ENCODE measurements at regions not wholly inside any gene's neighbourhood (a gene's known extent, or its start where the extent isn't known, plus 50 kb on each side); places are given as distances from the start of the nearest gene placed in this dataset.

DNA sequence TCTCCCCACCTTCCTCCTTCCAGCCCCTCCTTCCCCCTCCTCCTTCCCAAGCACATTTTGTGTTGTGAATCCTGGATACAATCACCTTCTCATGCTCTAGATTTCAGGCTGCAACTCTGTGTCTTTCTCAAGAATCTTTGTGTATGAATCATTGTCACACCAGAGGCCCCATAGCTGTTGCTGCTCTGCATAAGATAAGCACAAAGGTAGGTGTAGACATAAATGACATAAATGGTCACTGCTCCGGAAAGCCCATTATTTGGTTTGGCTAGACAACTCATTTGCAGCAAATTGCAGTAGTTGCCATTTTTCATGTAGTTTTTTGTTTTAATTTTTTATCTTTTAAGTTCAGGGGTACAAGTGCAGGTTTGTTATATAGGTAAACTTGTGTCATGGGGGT is 216.3 kb upstream of the NRP1 start:
- Histone ChIP-seq H3K4me2 (ENCODE audit: low read length) (no peak overlapping the region), H3K27ac (ENCODE audit: low read depth, low read length, poor library complexity, severe bottlenecking) (no peak overlapping the region), H3K9me2 (ENCODE audit: low read depth, low read length) (no peaks in the 10 kb centered on the region), H3K79me2 (ENCODE audit: insufficient read depth, low read length) (no peaks in the 10 kb centered on the region), H3F3A (ENCODE audit: insufficient read depth, low read length) (no peaks in the 10 kb centered on the region), H3K4me1 (ENCODE audit: insufficient read depth, low read length, severe bottlenecking) (no peaks in the 10 kb centered on the region), H3K27me3 (ENCODE audit: insufficient read depth, low read length) (no peaks in the 10 kb centered on the region), H3K4me3 (ENCODE audit: low read depth, low read length, poor library complexity, severe bottlenecking) (no peak overlapping the region), H4K20me1 (ENCODE audit: insufficient read depth, low read length) (no peaks in the 10 kb centered on the region), H2AFZ (ENCODE audit: low read length) (no peak overlapping the region), H3K9ac (ENCODE audit: low read length) (no peak overlapping the region), H3K9me3 (ENCODE audit: low read length) (no peaks in the 10 kb centered on the region), H3K36me3 (ENCODE audit: insufficient read depth, low read length) (no peaks in the 10 kb centered on the region)
- TF ChIP-seq CTCF (IDR thresholded peaks at IDR 0.05; ENCODE audit: low read length) (no peak), EZH2 (IDR thresholded peaks at IDR 0.05; ENCODE audit: borderline replicate concordance, low read length) (no peak)

DNA sequence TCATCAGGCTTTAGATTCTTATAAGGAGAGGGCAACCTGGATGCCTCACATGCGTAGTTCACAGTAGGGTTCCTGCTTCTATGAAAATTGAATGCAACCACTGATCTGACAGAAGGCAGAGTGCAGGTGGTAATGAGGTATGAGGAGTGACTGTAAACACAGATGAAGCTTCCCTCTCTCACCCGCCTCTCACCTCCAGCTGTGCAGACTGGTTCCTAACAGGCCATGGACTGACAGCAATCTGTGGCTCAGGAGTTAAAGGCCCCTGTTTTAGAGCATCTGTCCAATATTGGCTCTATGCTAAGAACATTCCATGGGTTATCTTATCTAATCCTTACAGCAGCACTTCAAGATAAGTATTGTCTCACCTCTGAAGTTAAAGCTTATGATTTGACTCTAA is 213.5 kb upstream of the NRP1 start:
- Histone ChIP-seq H3K4me3 (ENCODE audit: low read depth, low read length, poor library complexity, severe bottlenecking) (no peak overlapping the region), H3K4me2 (ENCODE audit: low read length) (no peak overlapping the region), H3K4me1 (ENCODE audit: insufficient read depth, low read length, severe bottlenecking) (no peaks in the 10 kb centered on the region), H4K20me1 (ENCODE audit: insufficient read depth, low read length) (no peaks in the 10 kb centered on the region), H3K79me2 (ENCODE audit: insufficient read depth, low read length) (no peaks in the 10 kb centered on the region), H3K9me2 (ENCODE audit: low read depth, low read length) (no peaks in the 10 kb centered on the region), H3K27me3 (ENCODE audit: insufficient read depth, low read length) (no peaks in the 10 kb centered on the region), H3F3A (ENCODE audit: insufficient read depth, low read length) (no peaks in the 10 kb centered on the region), H3K9me3 (ENCODE audit: low read length) (no peaks in the 10 kb centered on the region), H2AFZ (ENCODE audit: low read length) (no peak overlapping the region), H3K9ac (ENCODE audit: low read length) (no peak overlapping the region), H3K36me3 (ENCODE audit: insufficient read depth, low read length) (no peaks in the 10 kb centered on the region), H3K27ac (ENCODE audit: low read depth, low read length, poor library complexity, severe bottlenecking) (no peak overlapping the region)
- TF ChIP-seq CTCF (IDR thresholded peaks at IDR 0.05; ENCODE audit: low read length) (no peak), EZH2 (IDR thresholded peaks at IDR 0.05; ENCODE audit: borderline replicate concordance, low read length) (no peak)

GRCh38 chr10:33546031-33546430 is 211.6 kb upstream of the NRP1 start:
- TF ChIP-seq CTCF (IDR thresholded peaks at IDR 0.05; ENCODE audit: low read length) = no peak
- TF ChIP-seq EZH2 (IDR thresholded peaks at IDR 0.05; ENCODE audit: borderline replicate concordance, low read length) = no peak
- Histone ChIP-seq H3K9me3 (ENCODE audit: low read length) (no peaks in the 10 kb centered on the region), H3K27ac (ENCODE audit: low read depth, low read length, poor library complexity, severe bottlenecking) (no peak overlapping the region), H3K4me1 (ENCODE audit: insufficient read depth, low read length, severe bottlenecking) (no peaks in the 10 kb centered on the region), H3K9me2 (ENCODE audit: low read depth, low read length) (no peaks in the 10 kb centered on the region), H4K20me1 (ENCODE audit: insufficient read depth, low read length) (no peaks in the 10 kb centered on the region), H3K27me3 (ENCODE audit: insufficient read depth, low read length) (no peaks in the 10 kb centered on the region), H2AFZ (ENCODE audit: low read length) (no peak overlapping the region), H3K36me3 (ENCODE audit: insufficient read depth, low read length) (no peaks in the 10 kb centered on the region), H3K4me2 (ENCODE audit: low read length) (no peak overlapping the region), H3F3A (ENCODE audit: insufficient read depth, low read length) (no peaks in the 10 kb centered on the region), H3K9ac (ENCODE audit: low read length) (no peak overlapping the region), H3K79me2 (ENCODE audit: insufficient read depth, low read length) (no peaks in the 10 kb centered on the region), H3K4me3 (ENCODE audit: low read depth, low read length, poor library complexity, severe bottlenecking) (no peak overlapping the region)

Data from OCI-LY1 (cell line).